ENCODE measurements at regions not wholly inside any gene's neighbourhood (a gene's known extent, or its start where the extent isn't known, plus 50 kb on each side); places are given as distances from the start of the nearest gene placed in this dataset.

DNA sequence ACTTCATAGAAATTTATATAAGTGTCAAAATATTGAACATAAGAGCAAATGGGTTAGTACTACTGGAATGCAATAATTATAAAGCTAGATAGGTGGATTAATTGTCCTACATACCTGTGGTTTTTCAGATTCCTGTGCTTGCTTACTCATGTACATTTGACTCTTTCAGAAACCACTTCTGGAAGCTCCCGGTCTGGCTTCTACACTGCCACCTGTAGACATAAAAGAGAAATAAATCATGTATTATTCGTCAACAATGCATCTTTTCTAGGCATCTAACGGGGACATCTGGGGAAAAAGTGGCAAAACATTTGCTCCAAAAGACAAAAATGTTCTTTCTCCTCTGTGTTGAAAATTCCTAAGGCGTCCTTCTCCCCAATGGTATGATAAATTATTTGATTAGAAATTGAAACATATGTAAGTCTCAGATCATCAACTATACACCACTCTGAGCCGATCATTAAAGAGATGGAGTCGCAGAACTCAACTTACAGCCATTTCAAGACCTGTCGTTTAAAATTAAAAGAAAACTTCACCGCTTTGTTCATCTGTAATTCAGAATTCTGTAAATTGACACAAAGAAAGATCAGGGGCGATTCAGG is 648.7 kb upstream of the DIPK2B start:
- TF ChIP-seq, protein P1, sequence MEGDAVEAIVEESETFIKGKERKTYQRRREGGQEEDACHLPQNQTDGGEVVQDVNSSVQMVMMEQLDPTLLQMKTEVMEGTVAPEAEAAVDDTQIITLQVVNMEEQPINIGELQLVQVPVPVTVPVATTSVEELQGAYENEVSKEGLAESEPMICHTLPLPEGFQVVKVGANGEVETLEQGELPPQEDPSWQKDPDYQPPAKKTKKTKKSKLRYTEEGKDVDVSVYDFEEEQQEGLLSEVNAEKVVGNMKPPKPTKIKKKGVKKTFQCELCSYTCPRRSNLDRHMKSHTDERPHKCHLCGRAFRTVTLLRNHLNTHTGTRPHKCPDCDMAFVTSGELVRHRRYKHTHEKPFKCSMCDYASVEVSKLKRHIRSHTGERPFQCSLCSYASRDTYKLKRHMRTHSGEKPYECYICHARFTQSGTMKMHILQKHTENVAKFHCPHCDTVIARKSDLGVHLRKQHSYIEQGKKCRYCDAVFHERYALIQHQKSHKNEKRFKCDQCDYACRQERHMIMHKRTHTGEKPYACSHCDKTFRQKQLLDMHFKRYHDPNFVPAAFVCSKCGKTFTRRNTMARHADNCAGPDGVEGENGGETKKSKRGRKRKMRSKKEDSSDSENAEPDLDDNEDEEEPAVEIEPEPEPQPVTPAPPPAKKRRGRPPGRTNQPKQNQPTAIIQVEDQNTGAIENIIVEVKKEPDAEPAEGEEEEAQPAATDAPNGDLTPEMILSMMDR (IDR thresholded peaks at IDR 0.05), result peak in 1 of 3 experiments; percentile 10
- TF ChIP-seq POLR2A (IDR thresholded peaks at IDR 0.05), result no peak
- TF ChIP-seq POLR2AphosphoS5 (IDR thresholded peaks at IDR 0.05; ENCODE audit: insufficient read depth in 1 of 2, low read depth in 1 of 2), result peak in 1 of 2 donors; percentile 76
